Stimulated activated CD8-positive, alpha-beta memory T cell treated with anti-CD3 and anti-CD28 coated beads, Interleukin-15, amount 100 ng/mL, for 48 hours (primary cell): ENCODE measurements at regions not wholly inside any gene's neighbourhood (a gene's known extent, or its start where the extent isn't known, plus 50 kb on each side); places are given as distances from the start of the nearest gene placed in this dataset.

Experiments used
- DNase-seq, 2 donors: peaks; one replicate each; pipeline ENCODE4 v3.0.0-alpha.2; 2020; ENCODE audit warnings: low read depth in 2 of 2

- no peak for DNase-seq
These were observed 608.2 kb upstream of the GCFC2 start for GRCh38 chr2:76318848-76319360.

GRCh38 chr2:76316691-76317090, 606.0 kb upstream of the GCFC2 start:
- DNase-seq, result no peak

GRCh38 chr2:76314271-76315020, 603.7 kb upstream of the GCFC2 start:
- DNase-seq, result no peak

- DNase-seq, result no peak
These were observed 601.5 kb upstream of the GCFC2 start for GRCh38 chr2:76312236-76312635.

- no peak for DNase-seq
These were observed 601.0 kb upstream of the GCFC2 start for GRCh38 chr2:76311728-76312127.

GRCh38 chr2:76310894-76311633, 600.3 kb upstream of the GCFC2 start:
- no peak for DNase-seq

- no peak for DNase-seq
These were observed 596.8 kb upstream of the GCFC2 start for GRCh38 chr2:76307495-76307894.

GRCh38 chr2:76298041-76298440, 587.3 kb upstream of the GCFC2 start:
- DNase-seq, result no peak

GRCh38 chr2:76296438-76296837, 585.7 kb upstream of the GCFC2 start:
- no peak for DNase-seq

- no peak for DNase-seq
These were observed 585.0 kb upstream of the GCFC2 start for GRCh38 chr2:76295762-76296161.

GRCh38 chr2:76288598-76288997, 577.9 kb upstream of the GCFC2 start:
- no peak for DNase-seq

- DNase-seq, result no peak
These were observed 577.4 kb upstream of the GCFC2 start for GRCh38 chr2:76288146-76288545.

- DNase-seq, result no peak
These were observed 572.6 kb upstream of the GCFC2 start for GRCh38 chr2:76283350-76283749.

- no peak for DNase-seq
These were observed 570.6 kb upstream of the GCFC2 start for GRCh38 chr2:76281156-76281841.

- DNase-seq, result no peak
These were observed 570.0 kb upstream of the GCFC2 start for GRCh38 chr2:76280686-76281085.

- DNase-seq, result no peak
These were observed 568.4 kb upstream of the GCFC2 start for GRCh38 chr2:76279142-76279541.

- no peak for DNase-seq
These were observed 565.1 kb upstream of the GCFC2 start for GRCh38 chr2:76275788-76276187.

- DNase-seq, result no peak
These were observed 564.0 kb upstream of the GCFC2 start for GRCh38 chr2:76274676-76275075.

GRCh38 chr2:76274160-76274559, 563.4 kb upstream of the GCFC2 start:
- DNase-seq, result no peak

- no peak for DNase-seq
These were observed 559.5 kb upstream of the GCFC2 start for GRCh38 chr2:76270096-76270710.

GRCh38 chr2:76268902-76269620, 558.3 kb upstream of the GCFC2 start:
- DNase-seq, result no peak
